22Rv1 (cell line): ENCODE measurements at regions not wholly inside any gene's neighbourhood (a gene's known extent, or its start where the extent isn't known, plus 50 kb on each side); places are given as distances from the start of the nearest gene placed in this dataset.

Source experiments
- H3K27ac ChIP-seq: fragments of 450-650 bp; 2 replicates; pipeline ENCODE4 v1.5.1; 2017
- CTCF ChIP-seq: fragments of 450-650 bp; IDR thresholded peaks from 2 replicates; pipeline ENCODE4 v1.5.1; 2017; ENCODE audit warnings: mild to moderate bottlenecking
- ZFX ChIP-seq: fragments of 450-650 bp; IDR thresholded peaks from 2 replicates; pipeline ENCODE4 v1.6.1; 2017; ENCODE audit warnings: antibody characterized with exemption, borderline replicate concordance

- TF ChIP-seq ZFX, result no peak
- TF ChIP-seq CTCF, result no peak
- H3K27ac ChIP-seq, result no peak overlapping the region
Observed at GRCh38 chr12:89247541-89247942, 104.8 kb downstream of the DUSP6 start.

- no peak overlapping the region for H3K27ac ChIP-seq
- no peak for TF ChIP-seq ZFX
- no peak for TF ChIP-seq CTCF
Observed at GRCh38 chr12:89245090-89245489, 107.2 kb downstream of the DUSP6 start.

- no peak overlapping the region for H3K27ac ChIP-seq
- TF ChIP-seq ZFX (no peak), CTCF (no peak)
Observed at GRCh38 chr12:89244536-89244935, 107.8 kb downstream of the DUSP6 start.

- no peak overlapping the region for H3K27ac ChIP-seq
- TF ChIP-seq ZFX (no peak), CTCF (no peak)
Observed at GRCh38 chr12:89243771-89244170, 108.5 kb downstream of the DUSP6 start.

GRCh38 chr12:89239534-89239933 lies 112.8 kb downstream of the DUSP6 start:
- no peak overlapping the region for H3K27ac ChIP-seq
- TF ChIP-seq CTCF (no peak), ZFX (no peak)

GRCh38 chr12:89238593-89238992 lies 113.7 kb downstream of the DUSP6 start:
- TF ChIP-seq ZFX (no peak), CTCF (no peak)

GRCh38 chr12:89237763-89238162 lies 114.5 kb downstream of the DUSP6 start:
- H3K27ac ChIP-seq, result no peak overlapping the region
- TF ChIP-seq ZFX, result no peak
- no peak for TF ChIP-seq CTCF

More at GRCh38 chr12:89238593-89238992, 113.7 kb downstream of the DUSP6 start:
- no peak overlapping the region for H3K27ac ChIP-seq
